Stomach (tissue), 4 donors: ENCODE measurements at regions not wholly inside any gene's neighbourhood (a gene's known extent, or its start where the extent isn't known, plus 50 kb on each side); places are given as distances from the start of the nearest gene placed in this dataset.

Experiments used
- EP300 ChIP-seq: sonication (generic); formaldehyde crosslinking; IDR thresholded peaks from one replicate; pipeline ENCODE4 v1.6.1; 2017; ENCODE audit warnings: antibody characterized with exemption
- POLR2A ChIP-seq, 4 donors: fragments of 450-650 bp; IDR thresholded peaks; one replicate each; pipeline ENCODE4 v1.6.1; 2016; ENCODE audit warnings: antibody characterized with exemption in 4 of 4, control low read depth in 2 of 4, mild to moderate bottlenecking in 1 of 4, moderate library complexity in 1 of 4
- POLR2AphosphoS5 ChIP-seq, 3 donors: sonication (generic); formaldehyde crosslinking; IDR thresholded peaks; one replicate each; pipeline ENCODE4 v1.6.1; 2016; ENCODE audit warnings: antibody characterized with exemption in 3 of 3
- TF ChIP-seq, protein P1 (sequence below), 7 experiments: fragments of 450-650 bp in 4 of 7; fragments of 200-600 bp in 3 of 7; sonication (generic) in 3 of 7; IDR thresholded peaks; one replicate each; pipeline ENCODE4 v1.5.1; 2016 to 2019; ENCODE audit warnings: antibody characterized with exemption in 7 of 7, control low read depth in 2 of 7, mild to moderate bottlenecking in 1 of 7

DNA sequence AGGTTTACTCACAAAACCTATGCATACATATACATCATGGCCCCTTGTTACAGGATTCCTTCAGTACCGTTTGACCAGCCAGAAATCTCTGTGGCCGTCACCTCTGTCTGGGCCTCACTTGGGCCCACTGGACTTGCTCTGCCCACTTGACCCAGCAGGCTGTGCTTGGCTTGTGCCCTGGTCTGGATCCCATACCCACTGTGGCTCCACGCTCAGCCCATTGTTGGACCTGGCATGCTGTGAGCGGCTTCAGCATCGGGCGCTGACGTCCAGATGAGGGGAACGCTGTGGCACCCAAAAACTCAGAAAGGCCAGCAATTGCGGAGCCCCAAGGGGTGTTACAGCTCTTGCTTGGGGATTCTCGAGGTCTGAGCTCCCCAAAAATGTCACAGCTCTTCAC, 733.6 kb downstream of the PLOD2 start:
- TF ChIP-seq, protein P1, sequence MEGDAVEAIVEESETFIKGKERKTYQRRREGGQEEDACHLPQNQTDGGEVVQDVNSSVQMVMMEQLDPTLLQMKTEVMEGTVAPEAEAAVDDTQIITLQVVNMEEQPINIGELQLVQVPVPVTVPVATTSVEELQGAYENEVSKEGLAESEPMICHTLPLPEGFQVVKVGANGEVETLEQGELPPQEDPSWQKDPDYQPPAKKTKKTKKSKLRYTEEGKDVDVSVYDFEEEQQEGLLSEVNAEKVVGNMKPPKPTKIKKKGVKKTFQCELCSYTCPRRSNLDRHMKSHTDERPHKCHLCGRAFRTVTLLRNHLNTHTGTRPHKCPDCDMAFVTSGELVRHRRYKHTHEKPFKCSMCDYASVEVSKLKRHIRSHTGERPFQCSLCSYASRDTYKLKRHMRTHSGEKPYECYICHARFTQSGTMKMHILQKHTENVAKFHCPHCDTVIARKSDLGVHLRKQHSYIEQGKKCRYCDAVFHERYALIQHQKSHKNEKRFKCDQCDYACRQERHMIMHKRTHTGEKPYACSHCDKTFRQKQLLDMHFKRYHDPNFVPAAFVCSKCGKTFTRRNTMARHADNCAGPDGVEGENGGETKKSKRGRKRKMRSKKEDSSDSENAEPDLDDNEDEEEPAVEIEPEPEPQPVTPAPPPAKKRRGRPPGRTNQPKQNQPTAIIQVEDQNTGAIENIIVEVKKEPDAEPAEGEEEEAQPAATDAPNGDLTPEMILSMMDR (IDR thresholded peaks at IDR 0.05) = no peak
- TF ChIP-seq EP300 (no peak), POLR2AphosphoS5 (IDR thresholded peaks at IDR 0.05) (no peak), POLR2A (IDR thresholded peaks at IDR 0.05) (no peak)
